BE2C (cell line): ENCODE measurements at regions not wholly inside any gene's neighbourhood (a gene's known extent, or its start where the extent isn't known, plus 50 kb on each side); places are given as distances from the start of the nearest gene placed in this dataset.

Experiments used
- DNase-seq: peaks from one replicate; pipeline ENCODE4 v3.0.0-alpha.2; 2020
- H3K27me3 ChIP-seq: fragments of 250-450 bp; sonication (Bioruptor Pico); 2 replicates; pipeline ENCODE4 v1.5.1; 2020; ENCODE audit warnings: mild to moderate bottlenecking
- H3K36me3 ChIP-seq: fragments of 250-450 bp; sonication (Bioruptor Pico); 2 replicates; pipeline ENCODE4 v1.5.1; 2020; ENCODE audit warnings: mild to moderate bottlenecking
- H3K4me1 ChIP-seq: fragments of 250-450 bp; sonication (Bioruptor Pico); 2 replicates; pipeline ENCODE4 v1.5.1; 2020
- H3K4me3 ChIP-seq: 2 replicates; pipeline ENCODE4 v1.5.1; 2011; ENCODE audit warnings: low read depth, low read length
- H3K9me3 ChIP-seq: fragments of 250-450 bp; sonication (Bioruptor Pico); 2 replicates; pipeline ENCODE4 v1.5.1; 2020
- CTCF ChIP-seq: IDR thresholded peaks from 2 replicates; pipeline ENCODE4 v1.5.1; 2012; ENCODE audit warnings: mild to moderate bottlenecking, low read depth, low read length

- no peaks in the 10 kb centered on the region for H3K4me1 ChIP-seq
- H3K9me3 ChIP-seq, result no peaks in the 10 kb centered on the region
- no peaks in the 10 kb centered on the region for H3K27me3 ChIP-seq
- H3K4me3 ChIP-seq, result no peak overlapping the region
- DNase-seq, result no peak
- TF ChIP-seq CTCF, result no peak
- H3K36me3 ChIP-seq, result no peaks in the 10 kb centered on the region
Observed at GRCh38 chr9:1909322-1909721, 105.8 kb upstream of the SMARCA2 start.

GRCh38 chr9:1910269-1910811 is 104.8 kb upstream of the SMARCA2 start:
- Histone ChIP-seq H3K4me3 (no peak overlapping the region), H3K27me3 (no peaks in the 10 kb centered on the region), H3K4me1 (no peaks in the 10 kb centered on the region), H3K36me3 (no peaks in the 10 kb centered on the region), H3K9me3 (no peaks in the 10 kb centered on the region)
- no peak for DNase-seq
- no peak for TF ChIP-seq CTCF

GRCh38 chr9:1913631-1914330 is 101.4 kb upstream of the SMARCA2 start:
- H3K9me3 ChIP-seq, result no peaks in the 10 kb centered on the region
- H3K27me3 ChIP-seq, result no peaks in the 10 kb centered on the region
- H3K4me1 ChIP-seq, result no peaks in the 10 kb centered on the region
- TF ChIP-seq CTCF, result no peak
- H3K4me3 ChIP-seq, result no peak overlapping the region
- H3K36me3 ChIP-seq, result no peaks in the 10 kb centered on the region
- DNase-seq, result no peak

GRCh38 chr9:1916095-1916494 is 99.1 kb upstream of the SMARCA2 start:
- Histone ChIP-seq H3K9me3 (no peaks in the 10 kb centered on the region), H3K4me1 (no peaks in the 10 kb centered on the region), H3K27me3 (no peaks in the 10 kb centered on the region), H3K36me3 (no peaks in the 10 kb centered on the region), H3K4me3 (no peak overlapping the region)
- no peak for DNase-seq
- no peak for TF ChIP-seq CTCF

- no peak overlapping the region for H3K4me3 ChIP-seq
- no peak for TF ChIP-seq CTCF
Observed at GRCh38 chr9:1916655-1917054, 98.5 kb upstream of the SMARCA2 start.

GRCh38 chr9:1917396-1917935 is 97.7 kb upstream of the SMARCA2 start:
- no peaks in the 10 kb centered on the region for H3K9me3 ChIP-seq
- no peaks in the 10 kb centered on the region for H3K36me3 ChIP-seq
- DNase-seq, result no peak
- TF ChIP-seq CTCF, result no peak
- no peak overlapping the region for H3K4me3 ChIP-seq
- no peaks in the 10 kb centered on the region for H3K4me1 ChIP-seq
- no peaks in the 10 kb centered on the region for H3K27me3 ChIP-seq

More at GRCh38 chr9:1916655-1917054, 98.5 kb upstream of the SMARCA2 start:
- no peak for DNase-seq
- H3K27me3 ChIP-seq, result no peaks in the 10 kb centered on the region
- H3K9me3 ChIP-seq, result no peaks in the 10 kb centered on the region
- H3K4me1 ChIP-seq, result no peaks in the 10 kb centered on the region
- H3K36me3 ChIP-seq, result no peaks in the 10 kb centered on the region
